ENCODE measurements at regions not wholly inside any gene's neighbourhood (a gene's known extent, or its start where the extent isn't known, plus 50 kb on each side); places are given as distances from the start of the nearest gene placed in this dataset.
A peak's percentile ranks its signal among the peaks of the same experiment; 100 is the strongest.

GRCh38 chr6:43956478-43956877 lies 170.8 kb downstream of the MRPL14 start (continued):
- TF ChIP-seq, protein P1, sequence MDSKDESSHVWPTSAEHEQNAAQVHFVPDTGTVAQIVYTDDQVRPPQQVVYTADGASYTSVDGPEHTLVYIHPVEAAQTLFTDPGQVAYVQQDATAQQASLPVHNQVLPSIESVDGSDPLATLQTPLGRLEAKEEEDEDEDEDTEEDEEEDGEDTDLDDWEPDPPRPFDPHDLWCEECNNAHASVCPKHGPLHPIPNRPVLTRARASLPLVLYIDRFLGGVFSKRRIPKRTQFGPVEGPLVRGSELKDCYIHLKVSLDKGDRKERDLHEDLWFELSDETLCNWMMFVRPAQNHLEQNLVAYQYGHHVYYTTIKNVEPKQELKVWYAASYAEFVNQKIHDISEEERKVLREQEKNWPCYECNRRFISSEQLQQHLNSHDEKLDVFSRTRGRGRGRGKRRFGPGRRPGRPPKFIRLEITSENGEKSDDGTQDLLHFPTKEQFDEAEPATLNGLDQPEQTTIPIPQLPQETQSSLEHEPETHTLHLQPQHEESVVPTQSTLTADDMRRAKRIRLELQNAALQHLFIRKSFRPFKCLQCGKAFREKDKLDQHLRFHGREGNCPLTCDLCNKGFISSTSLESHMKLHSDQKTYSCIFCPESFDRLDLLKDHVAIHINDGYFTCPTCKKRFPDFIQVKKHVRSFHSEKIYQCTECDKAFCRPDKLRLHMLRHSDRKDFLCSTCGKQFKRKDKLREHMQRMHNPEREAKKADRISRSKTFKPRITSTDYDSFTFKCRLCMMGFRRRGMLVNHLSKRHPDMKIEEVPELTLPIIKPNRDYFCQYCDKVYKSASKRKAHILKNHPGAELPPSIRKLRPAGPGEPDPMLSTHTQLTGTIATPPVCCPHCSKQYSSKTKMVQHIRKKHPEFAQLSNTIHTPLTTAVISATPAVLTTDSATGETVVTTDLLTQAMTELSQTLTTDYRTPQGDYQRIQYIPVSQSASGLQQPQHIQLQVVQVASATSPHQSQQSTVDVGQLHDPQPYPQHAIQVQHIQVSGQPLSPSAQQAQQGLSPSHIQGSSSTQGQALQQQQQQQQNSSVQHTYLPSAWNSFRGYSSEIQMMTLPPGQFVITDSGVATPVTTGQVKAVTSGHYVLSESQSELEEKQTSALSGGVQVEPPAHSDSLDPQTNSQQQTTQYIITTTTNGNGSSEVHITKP (IDR thresholded peaks at IDR 0.05; ENCODE audit: partially characterized antibody), result peak; percentile 21
- TF ChIP-seq DACH1 (IDR thresholded peaks at IDR 0.05; ENCODE audit: partially characterized antibody) (peak; percentile 78), SMAD4 (CRISPR knock-in tag; conservative IDR thresholded peaks at IDR 0.05) (0 out of 2 replicates have a peak, but pooled peaks have one; percentile 38), TSC22D4 (tag; IDR thresholded peaks at IDR 0.05) (no peak), ZNF232 (CRISPR knock-in tag; IDR thresholded peaks at IDR 0.05) (no peak), ZFP30 (CRISPR knock-in tag; IDR thresholded peaks at IDR 0.05; ENCODE audit: borderline replicate concordance) (no peak), ARID1B (IDR thresholded peaks at IDR 0.05) (peak; percentile 24; the same call in 1 of the 2 replicates), VEZF1 (CRISPR knock-in tag; IDR thresholded peaks at IDR 0.05) (no peak), TEAD2 (tag; IDR thresholded peaks at IDR 0.05) (no peak), SNIP1 (IDR thresholded peaks at IDR 0.05; ENCODE audit: low read depth) (0 out of 2 replicates have a peak, but pooled peaks have one; percentile 12), HLTF (IDR thresholded peaks at IDR 0.05) (no peak; the same call in 1 of the 2 replicates), MEF2A (IDR thresholded peaks at IDR 0.05; ENCODE audit: control insufficient read depth, low read depth, low read length) (no peak), BRCA1 (IDR thresholded peaks at IDR 0.05) (no peak), BRCA1 (CRISPR knock-in tag; IDR thresholded peaks at IDR 0.05) (no peak), TAL1 (IDR thresholded peaks at IDR 0.05) (0 out of 2 replicates have a peak, but pooled peaks have one; percentile 12), CBX1 (IDR thresholded peaks at IDR 0.05; ENCODE audit: low read depth) (peak; percentile 81; the same call in 1 of the 2 replicates), MAZ (CRISPR knock-in tag; conservative IDR thresholded peaks at IDR 0.05 in 1 of 2, IDR thresholded peaks at IDR 0.05 in 1 of 2) (no peak), ZBTB17 (CRISPR knock-in tag; IDR thresholded peaks at IDR 0.05) (no peak), HNRNPK (IDR thresholded peaks at IDR 0.05; ENCODE audit: low read depth, low read length, poor library complexity, severe bottlenecking) (no peak), SMAD2 (IDR thresholded peaks at IDR 0.05; ENCODE audit: low read depth, low read length) (no peak)
- TF ChIP-seq, protein P2, sequence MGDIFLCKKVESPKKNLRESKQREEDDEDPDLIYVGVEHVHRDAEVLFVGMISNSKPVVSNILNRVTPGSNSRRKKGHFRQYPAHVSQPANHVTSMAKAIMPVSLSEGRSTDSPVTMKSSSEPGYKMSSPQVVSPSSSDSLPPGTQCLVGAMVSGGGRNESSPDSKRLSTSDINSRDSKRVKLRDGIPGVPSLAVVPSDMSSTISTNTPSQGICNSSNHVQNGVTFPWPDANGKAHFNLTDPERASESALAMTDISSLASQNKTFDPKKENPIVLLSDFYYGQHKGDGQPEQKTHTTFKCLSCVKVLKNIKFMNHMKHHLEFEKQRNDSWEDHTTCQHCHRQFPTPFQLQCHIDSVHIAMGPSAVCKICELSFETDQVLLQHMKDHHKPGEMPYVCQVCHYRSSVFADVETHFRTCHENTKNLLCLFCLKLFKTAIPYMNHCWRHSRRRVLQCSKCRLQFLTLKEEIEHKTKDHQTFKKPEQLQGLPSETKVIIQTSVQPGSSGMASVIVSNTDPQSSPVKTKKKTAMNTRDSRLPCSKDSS (IDR thresholded peaks at IDR 0.05; ENCODE audit: low read depth, partially characterized antibody), result peak; percentile 97
- TF ChIP-seq, protein P3, sequence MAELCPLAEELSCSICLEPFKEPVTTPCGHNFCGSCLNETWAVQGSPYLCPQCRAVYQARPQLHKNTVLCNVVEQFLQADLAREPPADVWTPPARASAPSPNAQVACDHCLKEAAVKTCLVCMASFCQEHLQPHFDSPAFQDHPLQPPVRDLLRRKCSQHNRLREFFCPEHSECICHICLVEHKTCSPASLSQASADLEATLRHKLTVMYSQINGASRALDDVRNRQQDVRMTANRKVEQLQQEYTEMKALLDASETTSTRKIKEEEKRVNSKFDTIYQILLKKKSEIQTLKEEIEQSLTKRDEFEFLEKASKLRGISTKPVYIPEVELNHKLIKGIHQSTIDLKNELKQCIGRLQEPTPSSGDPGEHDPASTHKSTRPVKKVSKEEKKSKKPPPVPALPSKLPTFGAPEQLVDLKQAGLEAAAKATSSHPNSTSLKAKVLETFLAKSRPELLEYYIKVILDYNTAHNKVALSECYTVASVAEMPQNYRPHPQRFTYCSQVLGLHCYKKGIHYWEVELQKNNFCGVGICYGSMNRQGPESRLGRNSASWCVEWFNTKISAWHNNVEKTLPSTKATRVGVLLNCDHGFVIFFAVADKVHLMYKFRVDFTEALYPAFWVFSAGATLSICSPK (IDR thresholded peaks at IDR 0.05; ENCODE audit: borderline replicate concordance), result no peak

All from K562 (cell line).